B cell (primary cell): ENCODE measurements at regions not wholly inside any gene's neighbourhood (a gene's known extent, or its start where the extent isn't known, plus 50 kb on each side); places are given as distances from the start of the nearest gene placed in this dataset.

Source experiments
- EZH2 ChIP-seq: IDR thresholded peaks from 2 replicates; pipeline ENCODE4 v1.6.1; 2012; ENCODE audit warnings: borderline replicate concordance, low read depth, mild to moderate bottlenecking, moderate library complexity, low read length; ENCODE audit not compliant: insufficient read depth, poor library complexity, severe bottlenecking
- TF ChIP-seq, protein P1 (sequence below): fragments of 200-600 bp; IDR thresholded peaks from one replicate; pipeline ENCODE4 v1.8.0; 2022; ENCODE audit warnings: antibody characterized with exemption, mild to moderate bottlenecking

- TF ChIP-seq, protein P1, sequence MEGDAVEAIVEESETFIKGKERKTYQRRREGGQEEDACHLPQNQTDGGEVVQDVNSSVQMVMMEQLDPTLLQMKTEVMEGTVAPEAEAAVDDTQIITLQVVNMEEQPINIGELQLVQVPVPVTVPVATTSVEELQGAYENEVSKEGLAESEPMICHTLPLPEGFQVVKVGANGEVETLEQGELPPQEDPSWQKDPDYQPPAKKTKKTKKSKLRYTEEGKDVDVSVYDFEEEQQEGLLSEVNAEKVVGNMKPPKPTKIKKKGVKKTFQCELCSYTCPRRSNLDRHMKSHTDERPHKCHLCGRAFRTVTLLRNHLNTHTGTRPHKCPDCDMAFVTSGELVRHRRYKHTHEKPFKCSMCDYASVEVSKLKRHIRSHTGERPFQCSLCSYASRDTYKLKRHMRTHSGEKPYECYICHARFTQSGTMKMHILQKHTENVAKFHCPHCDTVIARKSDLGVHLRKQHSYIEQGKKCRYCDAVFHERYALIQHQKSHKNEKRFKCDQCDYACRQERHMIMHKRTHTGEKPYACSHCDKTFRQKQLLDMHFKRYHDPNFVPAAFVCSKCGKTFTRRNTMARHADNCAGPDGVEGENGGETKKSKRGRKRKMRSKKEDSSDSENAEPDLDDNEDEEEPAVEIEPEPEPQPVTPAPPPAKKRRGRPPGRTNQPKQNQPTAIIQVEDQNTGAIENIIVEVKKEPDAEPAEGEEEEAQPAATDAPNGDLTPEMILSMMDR: no peak
- no peak for TF ChIP-seq EZH2
These were observed 294.4 kb downstream of the MEF2C start for GRCh38 chr5:88588609-88589008.
